ENCODE measurements at regions not wholly inside any gene's neighbourhood (a gene's known extent, or its start where the extent isn't known, plus 50 kb on each side); places are given as distances from the start of the nearest gene placed in this dataset.
"Not testable (repeated sequence)": the region's sequence is repeated elsewhere in the genome, so short reads cannot be mapped to it uniquely, and the experiment has no call there.

- no peaks in the 10 kb centered on the region for H3K36me3 ChIP-seq (ENCODE audit: control insufficient read depth in 2 of 2, extremely low read depth in 1 of 2, insufficient read depth in 2 of 2, low read length in 2 of 2)
- no peaks in the 10 kb centered on the region for H3K9me1 ChIP-seq (replicated peaks; ENCODE audit: control insufficient read depth, extremely low read depth, insufficient read depth, low read length)
- ChIA-PET CTCF (interaction anchor here (1.3 to 3.4 kb wide), 4 partner anchors 11 to 841 kb away, joined by 3 to 10 read pairs (median 9); no protein-coding TSS in a partner anchor), POLR2A (no interaction called here)
- peaks cover 10% of the 10 kb centered on the region for H3K4me1 ChIP-seq (ENCODE audit: control insufficient read depth, extremely low read depth, insufficient read depth, low read length)
- DNase-seq (ENCODE audit: low read depth, low spot score), result no peak
- no peak overlapping the region for H3K27ac ChIP-seq (ENCODE audit: insufficient read depth, low read depth, low read length)
- H2AFZ ChIP-seq (ENCODE audit: low read depth, low read length), result no peak overlapping the region
- H3K4me2 ChIP-seq (ENCODE audit: insufficient read depth, low read length), result no peak overlapping the region
- intact Hi-C loops (cut with micrococcal nuclease) (no loop called here), dilution Hi-C loops (cut with MboI; ENCODE audit: extremely low pct_ligation_motif_present, low sequenced_read_pairs) (no loop called here)
- no peaks in the 10 kb centered on the region for H3K79me2 ChIP-seq (ENCODE audit: control insufficient read depth, insufficient read depth, low read length)
- H3K27me3 ChIP-seq (ENCODE audit: control insufficient read depth in 2 of 2, insufficient read depth in 2 of 2, low read length in 2 of 2), result no peaks in the 10 kb centered on the region
- H4K20me1 ChIP-seq (replicated peaks; ENCODE audit: control insufficient read depth, extremely low read depth, insufficient read depth, low read length), result no peaks in the 10 kb centered on the region
- no peak for FAIRE-seq
- TF ChIP-seq EZH2 (IDR thresholded peaks at IDR 0.05; ENCODE audit: borderline replicate concordance, low read depth, low read length, severe bottlenecking) (no peak), JUN (IDR thresholded peaks at IDR 0.05; ENCODE audit: borderline replicate concordance, insufficient read depth, insufficient read length, low read depth) (no peak), POLR2A (IDR thresholded peaks at IDR 0.05; ENCODE audit: low read depth, low read length) (no peak), MYC (IDR thresholded peaks at IDR 0.05; ENCODE audit: low read depth, low read length) (no peak), FOS (IDR thresholded peaks at IDR 0.05; ENCODE audit: borderline replicate concordance, insufficient read depth, low read length) (no peak), CTCF (IDR thresholded peaks at IDR 0.05; ENCODE audit: extremely low read depth in 1 of 2, insufficient read depth in 1 of 2, low read depth in 1 of 2, low read length in 2 of 2) (no peak)
- H3K9me3 ChIP-seq (replicated peaks; ENCODE audit: control insufficient read depth, insufficient read depth, low read length), result no peaks in the 10 kb centered on the region
- no peak overlapping the region for H3K4me3 ChIP-seq (replicated peaks in 1 of 3; ENCODE audit: insufficient read depth in 1 of 3, low read depth in 1 of 3, low read length in 3 of 3)
- no peak overlapping the region for H3K9ac ChIP-seq (replicated peaks; ENCODE audit: extremely low read depth, insufficient read depth, low read length)
- no TSS peak for BruUV-seq (replicated peaks)
Measured at GRCh38 chr12:46965880-46966279, 113.5 kb upstream of the PCED1B start.

GRCh38 chr12:46970636-46971035 is 108.8 kb upstream of the PCED1B start:
- dilution Hi-C loops (cut with MboI; ENCODE audit: extremely low pct_ligation_motif_present, low sequenced_read_pairs) (no loop called here), intact Hi-C loops (cut with micrococcal nuclease) (no loop called here)
- H3K79me2 ChIP-seq (ENCODE audit: control insufficient read depth, insufficient read depth, low read length), result no peaks in the 10 kb centered on the region
- ChIA-PET POLR2A (no interaction called here), CTCF (no interaction called here)
- H3K27ac ChIP-seq (ENCODE audit: insufficient read depth, low read depth, low read length), result no peak overlapping the region
- H3K27me3 ChIP-seq (ENCODE audit: control insufficient read depth in 2 of 2, insufficient read depth in 2 of 2, low read length in 2 of 2), result peaks cover 0 to 3% of the 10 kb centered on the region in 2 experiments
- no peaks in the 10 kb centered on the region for H3K9me1 ChIP-seq (replicated peaks; ENCODE audit: control insufficient read depth, extremely low read depth, insufficient read depth, low read length)
- no peak overlapping the region for H3K4me2 ChIP-seq (ENCODE audit: insufficient read depth, low read length)
- BruUV-seq (replicated peaks), result no TSS peak
- no peaks in the 10 kb centered on the region for H4K20me1 ChIP-seq (replicated peaks; ENCODE audit: control insufficient read depth, extremely low read depth, insufficient read depth, low read length)
- H3K4me3 ChIP-seq (replicated peaks in 1 of 3; ENCODE audit: insufficient read depth in 1 of 3, low read depth in 1 of 3, low read length in 3 of 3), result no peak overlapping the region
- no peak overlapping the region for H3K9ac ChIP-seq (replicated peaks; ENCODE audit: extremely low read depth, insufficient read depth, low read length)
- FAIRE-seq (no peak), DNase-seq (ENCODE audit: low read depth, low spot score) (no peak)
- no peak overlapping the region for H2AFZ ChIP-seq (ENCODE audit: low read depth, low read length)
- no peak for TF ChIP-seq MAX (IDR thresholded peaks at IDR 0.05; ENCODE audit: insufficient read depth, insufficient read length)
- no peaks in the 10 kb centered on the region for H3K4me1 ChIP-seq (ENCODE audit: control insufficient read depth, extremely low read depth, insufficient read depth, low read length)
- H3K36me3 ChIP-seq (ENCODE audit: control insufficient read depth in 2 of 2, extremely low read depth in 1 of 2, insufficient read depth in 2 of 2, low read length in 2 of 2), result no peaks in the 10 kb centered on the region
- no peaks in the 10 kb centered on the region for H3K9me3 ChIP-seq (replicated peaks; ENCODE audit: control insufficient read depth, insufficient read depth, low read length)

- intact Hi-C loops (cut with micrococcal nuclease); H3K4me3 ChIP-seq (replicated peaks in 1 of 3; ENCODE audit: insufficient read depth in 1 of 3, low read depth in 1 of 3, low read length in 3 of 3); H3K9ac ChIP-seq (replicated peaks; ENCODE audit: extremely low read depth, insufficient read depth, low read length); H3K4me1 ChIP-seq (ENCODE audit: control insufficient read depth, extremely low read depth, insufficient read depth, low read length); dilution Hi-C loops (cut with MboI; ENCODE audit: extremely low pct_ligation_motif_present, low sequenced_read_pairs); FAIRE-seq; H3K79me2 ChIP-seq (ENCODE audit: control insufficient read depth, insufficient read depth, low read length); CTCF ChIA-PET; H3K4me2 ChIP-seq (ENCODE audit: insufficient read depth, low read length); H2AFZ ChIP-seq (ENCODE audit: low read depth, low read length); DNase-seq (ENCODE audit: low read depth, low spot score); H3K27ac ChIP-seq (ENCODE audit: insufficient read depth, low read depth, low read length); H3K36me3 ChIP-seq (ENCODE audit: control insufficient read depth in 2 of 2, extremely low read depth in 1 of 2, insufficient read depth in 2 of 2, low read length in 2 of 2); H4K20me1 ChIP-seq (replicated peaks; ENCODE audit: control insufficient read depth, extremely low read depth, insufficient read depth, low read length); H3K9me3 ChIP-seq (replicated peaks; ENCODE audit: control insufficient read depth, insufficient read depth, low read length); POLR2A ChIA-PET; H3K27me3 ChIP-seq (ENCODE audit: control insufficient read depth in 2 of 2, insufficient read depth in 2 of 2, low read length in 2 of 2); H3K9me1 ChIP-seq (replicated peaks; ENCODE audit: control insufficient read depth, extremely low read depth, insufficient read depth, low read length); BruUV-seq (replicated peaks): not testable (repeated sequence)
Measured at GRCh38 chr12:46973937-46974336, 105.5 kb upstream of the PCED1B start.

Data from endothelial cell of umbilical vein (primary cell).